ENCODE measurements at regions not wholly inside any gene's neighbourhood (a gene's known extent, or its start where the extent isn't known, plus 50 kb on each side); places are given as distances from the start of the nearest gene placed in this dataset.
"Not testable (repeated sequence)": the region's sequence is repeated elsewhere in the genome, so short reads cannot be mapped to it uniquely, and the experiment has no call there.

DNA sequence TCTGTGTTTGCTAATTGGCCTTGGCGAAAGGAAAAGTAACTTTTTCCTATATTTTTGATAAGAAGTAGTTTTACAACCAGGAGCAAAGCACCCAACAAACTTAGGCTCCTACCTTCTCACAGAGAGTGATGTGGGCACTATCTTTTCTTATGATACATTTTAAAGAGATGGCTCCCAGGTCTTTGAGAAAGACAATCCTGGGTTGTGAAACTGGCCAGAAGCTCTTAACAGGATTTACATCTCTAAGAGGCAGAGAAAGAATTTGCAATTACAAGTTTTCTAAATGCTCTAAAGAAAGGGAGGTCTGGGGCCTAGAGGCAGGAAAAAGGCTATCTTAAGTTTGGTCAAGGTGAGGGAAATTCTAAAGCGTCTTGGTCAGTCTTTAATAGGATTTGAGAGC lies 609.7 kb downstream of the VGLL3 start:
- no peaks in the 10 kb centered on the region for H3F3A ChIP-seq (ENCODE audit: insufficient read depth, low read length)
- H3K4me2 ChIP-seq (ENCODE audit: low read depth, low read length) = no peak overlapping the region
- no peaks in the 10 kb centered on the region for H3K27me3 ChIP-seq (replicated peaks; ENCODE audit: insufficient read depth, low read length)
- no peak for DNase-seq
- no peaks in the 10 kb centered on the region for H3K36me3 ChIP-seq (replicated peaks; ENCODE audit: insufficient read depth, low read length)
- no peak overlapping the region for H2AFZ ChIP-seq (ENCODE audit: low read length)
- no peaks in the 10 kb centered on the region for H4K20me1 ChIP-seq (ENCODE audit: insufficient read depth, low read length)
- H3K79me2 ChIP-seq (ENCODE audit: low read length) = no peaks in the 10 kb centered on the region
- no peaks in the 10 kb centered on the region for H3K9me3 ChIP-seq (replicated peaks; ENCODE audit: insufficient read depth, low read length)
- H3K27ac ChIP-seq (ENCODE audit: low read length) = no peak overlapping the region
- no peak overlapping the region for H3K9ac ChIP-seq (ENCODE audit: low read length)
- H3K4me3 ChIP-seq (ENCODE audit: low read length) = no peak overlapping the region
- no peaks in the 10 kb centered on the region for H3K4me1 ChIP-seq (ENCODE audit: low read length)
- TF ChIP-seq EZH2phosphoT487 (IDR thresholded peaks at IDR 0.05; ENCODE audit: low read length) = no peak
- TF ChIP-seq, protein P1, sequence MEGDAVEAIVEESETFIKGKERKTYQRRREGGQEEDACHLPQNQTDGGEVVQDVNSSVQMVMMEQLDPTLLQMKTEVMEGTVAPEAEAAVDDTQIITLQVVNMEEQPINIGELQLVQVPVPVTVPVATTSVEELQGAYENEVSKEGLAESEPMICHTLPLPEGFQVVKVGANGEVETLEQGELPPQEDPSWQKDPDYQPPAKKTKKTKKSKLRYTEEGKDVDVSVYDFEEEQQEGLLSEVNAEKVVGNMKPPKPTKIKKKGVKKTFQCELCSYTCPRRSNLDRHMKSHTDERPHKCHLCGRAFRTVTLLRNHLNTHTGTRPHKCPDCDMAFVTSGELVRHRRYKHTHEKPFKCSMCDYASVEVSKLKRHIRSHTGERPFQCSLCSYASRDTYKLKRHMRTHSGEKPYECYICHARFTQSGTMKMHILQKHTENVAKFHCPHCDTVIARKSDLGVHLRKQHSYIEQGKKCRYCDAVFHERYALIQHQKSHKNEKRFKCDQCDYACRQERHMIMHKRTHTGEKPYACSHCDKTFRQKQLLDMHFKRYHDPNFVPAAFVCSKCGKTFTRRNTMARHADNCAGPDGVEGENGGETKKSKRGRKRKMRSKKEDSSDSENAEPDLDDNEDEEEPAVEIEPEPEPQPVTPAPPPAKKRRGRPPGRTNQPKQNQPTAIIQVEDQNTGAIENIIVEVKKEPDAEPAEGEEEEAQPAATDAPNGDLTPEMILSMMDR (IDR thresholded peaks at IDR 0.05; ENCODE audit: low read length) = no peak
- TF ChIP-seq EZH2 (optimal IDR thresholded peaks at IDR 0.05; ENCODE audit: low read depth, low read length) = no peak
- H3K9me2 ChIP-seq (replicated peaks; ENCODE audit: insufficient read depth, low read length) = no peaks in the 10 kb centered on the region

- no peak overlapping the region for H3K4me2 ChIP-seq (ENCODE audit: low read depth, low read length)
- no peaks in the 10 kb centered on the region for H3K79me2 ChIP-seq (ENCODE audit: low read length)
- no peaks in the 10 kb centered on the region for H3K36me3 ChIP-seq (replicated peaks; ENCODE audit: insufficient read depth, low read length)
- no peaks in the 10 kb centered on the region for H3K27me3 ChIP-seq (replicated peaks; ENCODE audit: insufficient read depth, low read length)
- H3K27ac ChIP-seq (ENCODE audit: low read length) = no peak overlapping the region
- H3K9me2 ChIP-seq (replicated peaks; ENCODE audit: insufficient read depth, low read length) = no peaks in the 10 kb centered on the region
- no peak overlapping the region for H3K4me3 ChIP-seq (ENCODE audit: low read length)
- no peaks in the 10 kb centered on the region for H3K4me1 ChIP-seq (ENCODE audit: low read length)
- TF ChIP-seq, protein P1 (IDR thresholded peaks at IDR 0.05; ENCODE audit: low read length) = no peak
- TF ChIP-seq EZH2phosphoT487 (IDR thresholded peaks at IDR 0.05; ENCODE audit: low read length) = no peak
- TF ChIP-seq EZH2 (optimal IDR thresholded peaks at IDR 0.05; ENCODE audit: low read depth, low read length) = no peak
- H4K20me1 ChIP-seq (ENCODE audit: insufficient read depth, low read length) = no peaks in the 10 kb centered on the region
- no peak overlapping the region for H3K9ac ChIP-seq (ENCODE audit: low read length)
- no peak overlapping the region for H2AFZ ChIP-seq (ENCODE audit: low read length)
- H3K9me3 ChIP-seq (replicated peaks; ENCODE audit: insufficient read depth, low read length) = no peaks in the 10 kb centered on the region
- H3F3A ChIP-seq (ENCODE audit: insufficient read depth, low read length) = no peaks in the 10 kb centered on the region
- no peak for DNase-seq
These were observed 611.7 kb downstream of the VGLL3 start for GRCh38 chr3:86379280-86379679.

- H3K4me1 ChIP-seq (ENCODE audit: low read length) = no peaks in the 10 kb centered on the region
- no peaks in the 10 kb centered on the region for H3K9me2 ChIP-seq (replicated peaks; ENCODE audit: insufficient read depth, low read length)
- no peak overlapping the region for H3K4me2 ChIP-seq (ENCODE audit: low read depth, low read length)
- H3K27me3 ChIP-seq (replicated peaks; ENCODE audit: insufficient read depth, low read length) = no peaks in the 10 kb centered on the region
- no peak overlapping the region for H3K9ac ChIP-seq (ENCODE audit: low read length)
- no peaks in the 10 kb centered on the region for H3F3A ChIP-seq (ENCODE audit: insufficient read depth, low read length)
- no peak overlapping the region for H3K4me3 ChIP-seq (ENCODE audit: low read length)
- no peaks in the 10 kb centered on the region for H4K20me1 ChIP-seq (ENCODE audit: insufficient read depth, low read length)
- no peak overlapping the region for H2AFZ ChIP-seq (ENCODE audit: low read length)
- DNase-seq = no peak
- no peaks in the 10 kb centered on the region for H3K9me3 ChIP-seq (replicated peaks; ENCODE audit: insufficient read depth, low read length)
- H3K27ac ChIP-seq (ENCODE audit: low read length) = no peak overlapping the region
- H3K79me2 ChIP-seq (ENCODE audit: low read length) = no peaks in the 10 kb centered on the region
- TF ChIP-seq EZH2 (optimal IDR thresholded peaks at IDR 0.05; ENCODE audit: low read depth, low read length) = no peak
- no peak for TF ChIP-seq EZH2phosphoT487 (IDR thresholded peaks at IDR 0.05; ENCODE audit: low read length)
- TF ChIP-seq, protein P1 (IDR thresholded peaks at IDR 0.05; ENCODE audit: low read length) = no peak
- H3K36me3 ChIP-seq (replicated peaks; ENCODE audit: insufficient read depth, low read length) = no peaks in the 10 kb centered on the region
These were observed 612.1 kb downstream of the VGLL3 start for GRCh38 chr3:86378829-86379228.

DNA sequence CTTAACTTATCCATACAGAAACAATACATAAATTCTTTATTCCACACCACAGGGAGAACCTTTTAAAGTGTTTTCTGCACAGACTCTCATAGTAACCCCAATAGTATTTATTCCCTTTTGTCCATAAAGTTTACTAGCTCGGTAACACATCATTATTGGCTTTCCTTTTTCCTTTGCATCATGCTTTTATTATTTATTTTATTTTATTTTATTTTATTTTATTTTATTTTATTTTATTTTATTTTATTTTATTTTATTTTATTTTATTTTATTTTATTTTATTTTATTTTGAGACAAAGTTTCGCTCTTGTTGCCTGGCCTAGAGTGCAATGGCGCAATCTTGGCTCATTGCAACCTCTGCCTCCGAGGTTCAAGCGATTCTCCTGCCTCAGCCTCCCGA lies 655.4 kb downstream of the VGLL3 start:
- H3K79me2 ChIP-seq (ENCODE audit: low read length); H3K9me2 ChIP-seq (replicated peaks; ENCODE audit: insufficient read depth, low read length); H3K27me3 ChIP-seq (replicated peaks; ENCODE audit: insufficient read depth, low read length); H3K9me3 ChIP-seq (replicated peaks; ENCODE audit: insufficient read depth, low read length); H3K4me2 ChIP-seq (ENCODE audit: low read depth, low read length); H3K36me3 ChIP-seq (replicated peaks; ENCODE audit: insufficient read depth, low read length); H3K9ac ChIP-seq (ENCODE audit: low read length); H2AFZ ChIP-seq (ENCODE audit: low read length); H3F3A ChIP-seq (ENCODE audit: insufficient read depth, low read length); H4K20me1 ChIP-seq (ENCODE audit: insufficient read depth, low read length); DNase-seq; H3K4me3 ChIP-seq (ENCODE audit: low read length); H3K4me1 ChIP-seq (ENCODE audit: low read length); H3K27ac ChIP-seq (ENCODE audit: low read length): not testable (repeated sequence)
